ENCODE measurements at regions not wholly inside any gene's neighbourhood (a gene's known extent, or its start where the extent isn't known, plus 50 kb on each side); places are given as distances from the start of the nearest gene placed in this dataset.

- TF ChIP-seq ARNT (IDR thresholded peaks at IDR 0.05) = no peak
- ChIA-PET CTCF (no interaction called here), POLR2A (no interaction called here)
- DNase-seq (ENCODE audit: extremely low spot score) = no peak
Measured at GRCh38 chr6:150544793-150545192, 54.9 kb upstream of the PLEKHG1 start.

GRCh38 chr6:150546457-150546856 lies 53.2 kb upstream of the PLEKHG1 start:
- ChIA-PET CTCF (interaction anchor here (0.5 to 1.9 kb wide), 4 partner anchors 11 to 128 kb away, joined by 3 to 4 read pairs (median 4); no protein-coding TSS in a partner anchor), POLR2A (no interaction called here)
- TF ChIP-seq SP1 (IDR thresholded peaks at IDR 0.05) (no peak), FOXK2 (IDR thresholded peaks at IDR 0.05) (no peak), ARNT (IDR thresholded peaks at IDR 0.05) (no peak), FOXM1 (IDR thresholded peaks at IDR 0.05; ENCODE audit: borderline replicate concordance) (no peak), LEF1 (IDR thresholded peaks at IDR 0.05; ENCODE audit: borderline replicate concordance) (no peak), ZNF384 (IDR thresholded peaks at IDR 0.05) (no peak), CTBP1 (IDR thresholded peaks at IDR 0.05; ENCODE audit: borderline replicate concordance) (no peak), SUZ12 (IDR thresholded peaks at IDR 0.05) (no peak), BHLHE40 (IDR thresholded peaks at IDR 0.05; ENCODE audit: borderline replicate concordance) (no peak), ELF4 (IDR thresholded peaks at IDR 0.05) (no peak), NFRKB (IDR thresholded peaks at IDR 0.05) (no peak), L3MBTL2 (conservative IDR thresholded peaks at IDR 0.05) (no peak), FOXA1 (IDR thresholded peaks at IDR 0.05) (no peak), HDGF (IDR thresholded peaks at IDR 0.05; ENCODE audit: borderline replicate concordance) (no peak)
- TF ChIP-seq, protein P1, sequence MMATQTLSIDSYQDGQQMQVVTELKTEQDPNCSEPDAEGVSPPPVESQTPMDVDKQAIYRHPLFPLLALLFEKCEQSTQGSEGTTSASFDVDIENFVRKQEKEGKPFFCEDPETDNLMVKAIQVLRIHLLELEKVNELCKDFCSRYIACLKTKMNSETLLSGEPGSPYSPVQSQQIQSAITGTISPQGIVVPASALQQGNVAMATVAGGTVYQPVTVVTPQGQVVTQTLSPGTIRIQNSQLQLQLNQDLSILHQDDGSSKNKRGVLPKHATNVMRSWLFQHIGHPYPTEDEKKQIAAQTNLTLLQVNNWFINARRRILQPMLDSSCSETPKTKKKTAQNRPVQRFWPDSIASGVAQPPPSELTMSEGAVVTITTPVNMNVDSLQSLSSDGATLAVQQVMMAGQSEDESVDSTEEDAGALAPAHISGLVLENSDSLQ (IDR thresholded peaks at IDR 0.05) = no peak
- DNase-seq (ENCODE audit: extremely low spot score) = no peak

DNA sequence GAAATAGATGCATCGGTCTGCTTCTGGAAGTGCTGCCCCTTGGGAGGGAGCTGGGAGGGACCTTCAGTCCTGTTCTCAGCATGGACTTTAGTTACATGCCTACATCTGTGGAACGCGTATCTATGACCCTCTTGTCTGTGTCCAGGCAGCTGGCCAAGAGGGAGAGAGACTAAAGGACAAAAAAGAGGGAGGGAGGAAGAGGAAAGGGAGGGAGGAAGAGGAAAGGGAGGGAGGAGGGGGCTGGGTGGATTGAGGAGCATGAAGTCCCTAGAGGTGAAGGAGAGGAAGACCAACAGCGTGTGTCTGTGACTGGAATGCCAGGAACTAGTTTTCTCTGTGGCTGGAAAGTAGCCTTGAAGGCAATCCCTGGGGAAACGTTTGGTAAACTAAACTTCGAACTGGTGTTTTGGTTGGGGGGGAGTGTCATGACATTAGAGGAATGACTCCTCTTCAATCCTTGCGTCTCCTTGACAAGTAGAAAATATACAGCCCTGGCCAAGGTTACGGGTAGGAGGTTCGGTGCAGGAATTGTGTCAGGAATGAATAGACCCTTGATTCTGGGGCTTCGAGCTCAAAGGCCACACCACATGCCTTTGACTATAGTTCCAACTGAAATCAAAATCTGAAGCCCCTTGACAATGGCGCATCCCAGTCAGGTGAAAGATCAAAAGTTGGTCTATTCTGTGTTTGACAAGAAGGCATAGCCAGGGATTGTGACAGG lies 52.0 kb upstream of the PLEKHG1 start:
- ChIA-PET CTCF (interaction anchor here (0.6 to 1.9 kb wide), 3 partner anchors 10 to 202 kb away, joined by 3 to 4 read pairs (median 4); no protein-coding TSS in a partner anchor), POLR2A (no interaction called here)
- TF ChIP-seq BHLHE40 (IDR thresholded peaks at IDR 0.05; ENCODE audit: borderline replicate concordance) = no peak
- no peak for TF ChIP-seq L3MBTL2 (conservative IDR thresholded peaks at IDR 0.05)
- no peak for TF ChIP-seq FOXA1 (IDR thresholded peaks at IDR 0.05)
- TF ChIP-seq FOXM1 (IDR thresholded peaks at IDR 0.05; ENCODE audit: borderline replicate concordance) = no peak
- DNase-seq (ENCODE audit: extremely low spot score) = no peak

GRCh38 chr6:150548330-150548729 lies 51.4 kb upstream of the PLEKHG1 start:
- ChIA-PET CTCF (interaction anchor here (0.6 kb wide), 1 partner anchor 201 kb away, joined by 3 read pairs; no protein-coding TSS in a partner anchor), POLR2A (no interaction called here)
- DNase-seq (ENCODE audit: extremely low spot score) = no peak
- TF ChIP-seq, protein P1 (IDR thresholded peaks at IDR 0.05) = no peak
- TF ChIP-seq LEF1 (IDR thresholded peaks at IDR 0.05; ENCODE audit: borderline replicate concordance) (no peak), NFRKB (IDR thresholded peaks at IDR 0.05) (no peak), HDGF (IDR thresholded peaks at IDR 0.05; ENCODE audit: borderline replicate concordance) (no peak), FOXA1 (IDR thresholded peaks at IDR 0.05) (no peak), CTBP1 (IDR thresholded peaks at IDR 0.05; ENCODE audit: borderline replicate concordance) (no peak), FOXM1 (IDR thresholded peaks at IDR 0.05; ENCODE audit: borderline replicate concordance) (no peak), ARNT (IDR thresholded peaks at IDR 0.05) (no peak), SUZ12 (IDR thresholded peaks at IDR 0.05) (no peak), BHLHE40 (IDR thresholded peaks at IDR 0.05; ENCODE audit: borderline replicate concordance) (no peak), SP1 (IDR thresholded peaks at IDR 0.05) (no peak), ZNF384 (IDR thresholded peaks at IDR 0.05) (no peak), FOXK2 (IDR thresholded peaks at IDR 0.05) (no peak), L3MBTL2 (conservative IDR thresholded peaks at IDR 0.05) (no peak), ELF4 (IDR thresholded peaks at IDR 0.05) (no peak), TARDBP (IDR thresholded peaks at IDR 0.05) (no peak)

GRCh38 chr6:150549007-150549406 lies 50.7 kb upstream of the PLEKHG1 start:
- no peak for DNase-seq (ENCODE audit: extremely low spot score)
- CTCF ChIA-PET = interaction anchor here (0.6 to 0.8 kb wide), 2 partner anchors 70 to 266 kb away, joined by 3 to 4 read pairs; no protein-coding TSS in a partner anchor
- POLR2A ChIA-PET = interaction anchor here (1.3 kb wide), 2 partner anchors 14 to 52 kb away, joined by 3 read pairs; no protein-coding TSS in a partner anchor
- TF ChIP-seq FOXK2 (IDR thresholded peaks at IDR 0.05) = no peak
- TF ChIP-seq ARNT (IDR thresholded peaks at IDR 0.05) = no peak
- TF ChIP-seq, protein P1 (IDR thresholded peaks at IDR 0.05) = no peak
- no peak for TF ChIP-seq L3MBTL2 (conservative IDR thresholded peaks at IDR 0.05)
- TF ChIP-seq FOXA1 (IDR thresholded peaks at IDR 0.05) = no peak
- TF ChIP-seq BHLHE40 (IDR thresholded peaks at IDR 0.05; ENCODE audit: borderline replicate concordance) = no peak
- no peak for TF ChIP-seq CTBP1 (IDR thresholded peaks at IDR 0.05; ENCODE audit: borderline replicate concordance)
- TF ChIP-seq ELF4 (IDR thresholded peaks at IDR 0.05) = no peak
- no peak for TF ChIP-seq TARDBP (IDR thresholded peaks at IDR 0.05)
- TF ChIP-seq HDGF (IDR thresholded peaks at IDR 0.05; ENCODE audit: borderline replicate concordance) = no peak

GRCh38 chr6:150549674-150550101 lies 50.0 kb upstream of the PLEKHG1 start:
- DNase-seq (ENCODE audit: extremely low spot score) = no peak
- CTCF ChIA-PET = interaction anchor here (0.8 kb wide), 2 partner anchors 8 to 266 kb away, joined by 3 read pairs; no protein-coding TSS in a partner anchor
- POLR2A ChIA-PET = interaction anchor here (1.3 kb wide), 2 partner anchors 15 to 51 kb away, joined by 3 read pairs; no protein-coding TSS in a partner anchor
- TF ChIP-seq CTBP1 (IDR thresholded peaks at IDR 0.05; ENCODE audit: borderline replicate concordance) (no peak), ZNF384 (IDR thresholded peaks at IDR 0.05) (no peak), FOXA1 (IDR thresholded peaks at IDR 0.05) (no peak), SP1 (IDR thresholded peaks at IDR 0.05) (no peak), FOXM1 (IDR thresholded peaks at IDR 0.05; ENCODE audit: borderline replicate concordance) (no peak), BHLHE40 (IDR thresholded peaks at IDR 0.05; ENCODE audit: borderline replicate concordance) (no peak), TARDBP (IDR thresholded peaks at IDR 0.05) (no peak), L3MBTL2 (conservative IDR thresholded peaks at IDR 0.05) (no peak; the same call in 1 of the 2 replicates), HDGF (IDR thresholded peaks at IDR 0.05; ENCODE audit: borderline replicate concordance) (no peak), FOXK2 (IDR thresholded peaks at IDR 0.05) (no peak), SUZ12 (IDR thresholded peaks at IDR 0.05) (no peak), ARNT (IDR thresholded peaks at IDR 0.05) (no peak), LEF1 (IDR thresholded peaks at IDR 0.05; ENCODE audit: borderline replicate concordance) (no peak)
- TF ChIP-seq, protein P1 (IDR thresholded peaks at IDR 0.05) = no peak
